WTC11 (cell line): ENCODE measurements at regions not wholly inside any gene's neighbourhood (a gene's known extent, or its start where the extent isn't known, plus 50 kb on each side); places are given as distances from the start of the nearest gene placed in this dataset.

ENCODE experiments used
- ATAC-seq: fragments of 200-7000 bp; cut with Tn5 transposase; 2 replicates; pipeline ENCODE4 v1.10.0; 2021; ENCODE audit warnings: mild to moderate bottlenecking, moderate library complexity
- CTCF ChIA-PET: fragments of 300-600 bp; sonication (Branson Sonifier 250); formaldehyde crosslinking; loops from one replicate; lab custom pipeline; 2021; ENCODE audit warnings: antibody characterized with exemption; lab: Charles Lee
- POLR2A ChIA-PET: fragments of 350-600 bp; sonication (Branson Sonifier 250); formaldehyde crosslinking; loops from one replicate; lab custom pipeline; 2021; ENCODE audit warnings: antibody characterized with exemption; lab: Charles Lee
- DNase-seq: peaks from one replicate; pipeline ENCODE4 v3.0.0; 2021; ENCODE audit warnings: low spot score
- H3K27ac Mint-ChIP-seq: 2 replicates; pipeline ENCODE4 v1.8.0; 2021; ENCODE audit warnings: mixed read lengths
- H3K27me3 Mint-ChIP-seq: 2 replicates; pipeline ENCODE4 v1.8.0; 2021; ENCODE audit warnings: low read depth, mild to moderate bottlenecking, moderate library complexity, mixed read lengths
- H3K36me3 Mint-ChIP-seq: 2 replicates; pipeline ENCODE4 v1.8.0; 2021; ENCODE audit warnings: mixed read lengths
- H3K4me1 Mint-ChIP-seq: 2 replicates; pipeline ENCODE4 v1.8.0; 2022; ENCODE audit warnings: mixed read lengths
- H3K4me3 Mint-ChIP-seq: 2 replicates; pipeline ENCODE4 v1.8.0; 2021; ENCODE audit warnings: mild to moderate bottlenecking, moderate library complexity, mixed read lengths
- H3K9me3 Mint-ChIP-seq: 2 replicates; pipeline ENCODE4 v1.8.0; 2021; ENCODE audit warnings: mixed read lengths
- CBFB ChIP-seq: sonication (generic); formaldehyde crosslinking; IDR thresholded peaks from 2 replicates; pipeline ENCODE4 v1.8.1; 2022; ENCODE audit warnings: mild to moderate bottlenecking, low read depth, missing genetic modification reagents
- CDX4 ChIP-seq: fragments of 250-450 bp; sonication (Bioruptor Pico); IDR thresholded peaks from 2 replicates; pipeline ENCODE4 v1.9.0; 2021; ENCODE audit warnings: moderate library complexity, mild to moderate bottlenecking, inconsistent platforms, borderline replicate concordance
- ESRRA ChIP-seq: sonication (generic); formaldehyde crosslinking; IDR thresholded peaks from 2 replicates; pipeline ENCODE4 v1.8.1; 2022; ENCODE audit warnings: mild to moderate bottlenecking, missing genetic modification reagents, borderline replicate concordance
- FOXK1 ChIP-seq: sonication (generic); formaldehyde crosslinking; IDR thresholded peaks from 2 replicates; pipeline ENCODE4 v1.8.0; 2022; ENCODE audit warnings: mild to moderate bottlenecking, moderate library complexity, missing genetic modification reagents
- IRF2 ChIP-seq: sonication (generic); formaldehyde crosslinking; IDR thresholded peaks from 2 replicates; pipeline ENCODE4 v1.8.0; 2022; ENCODE audit warnings: low read depth, missing genetic modification reagents, borderline replicate concordance
- JAZF1 ChIP-seq: fragments of 250-450 bp; sonication (Bioruptor Pico); IDR thresholded peaks from 2 replicates; pipeline ENCODE4 v1.9.0; 2021; ENCODE audit warnings: moderate library complexity, mild to moderate bottlenecking, inconsistent platforms
- NR1H2 ChIP-seq: sonication (generic); formaldehyde crosslinking; IDR thresholded peaks from 2 replicates; pipeline ENCODE4 v1.9.0; 2021; ENCODE audit warnings: mild to moderate bottlenecking, moderate library complexity, missing genetic modification reagents
- NR3C1 ChIP-seq: sonication (generic); formaldehyde crosslinking; conservative IDR thresholded peaks from 2 replicates; pipeline ENCODE4 v1.8.1; 2023; ENCODE audit warnings: low read depth, mild to moderate bottlenecking, missing genetic modification reagents
- PRRX2 ChIP-seq: fragments of 250-450 bp; sonication (Bioruptor Pico); IDR thresholded peaks from 2 replicates; pipeline ENCODE4 v1.8.0; 2021; ENCODE audit warnings: mild to moderate bottlenecking
- TCF7 ChIP-seq: sonication (generic); formaldehyde crosslinking; IDR thresholded peaks from 2 replicates; pipeline ENCODE4 v1.8.0; 2022; ENCODE audit warnings: mild to moderate bottlenecking, low read depth, missing genetic modification reagents, moderate library complexity
- TEAD1 ChIP-seq: sonication (generic); formaldehyde crosslinking; IDR thresholded peaks from 2 replicates; pipeline ENCODE4 v1.8.0; 2022; ENCODE audit warnings: mild to moderate bottlenecking, missing genetic modification reagents
- TP53 ChIP-seq: sonication (generic); formaldehyde crosslinking; IDR thresholded peaks from 2 replicates; pipeline ENCODE4 v1.8.1; 2023; ENCODE audit warnings: mild to moderate bottlenecking, missing genetic modification reagents
- ZBTB21 ChIP-seq: sonication (generic); formaldehyde crosslinking; IDR thresholded peaks from 2 replicates; pipeline ENCODE4 v1.8.1; 2023; ENCODE audit warnings: mild to moderate bottlenecking, missing genetic modification reagents, borderline replicate concordance
- ZNF425 ChIP-seq: fragments of 250-450 bp; sonication (Bioruptor Pico); conservative IDR thresholded peaks from 2 replicates; pipeline ENCODE4 v1.9.0; 2021; ENCODE audit warnings: mild to moderate bottlenecking
- ZNF671 ChIP-seq: fragments of 250-450 bp; sonication (Bioruptor Pico); IDR thresholded peaks from 2 replicates; pipeline ENCODE4 v1.8.0; 2021; ENCODE audit warnings: mild to moderate bottlenecking
- TF ChIP-seq, protein P1 (sequence below): sonication (generic); formaldehyde crosslinking; IDR thresholded peaks from 2 replicates; pipeline ENCODE4 v1.8.1; 2023; ENCODE audit warnings: mild to moderate bottlenecking, missing genetic modification reagents
- TF ChIP-seq, protein P2 (sequence below): sonication (generic); formaldehyde crosslinking; IDR thresholded peaks from 2 replicates; pipeline ENCODE4 v1.8.1; 2023; ENCODE audit warnings: mild to moderate bottlenecking, missing genetic modification reagents, borderline replicate concordance

DNA sequence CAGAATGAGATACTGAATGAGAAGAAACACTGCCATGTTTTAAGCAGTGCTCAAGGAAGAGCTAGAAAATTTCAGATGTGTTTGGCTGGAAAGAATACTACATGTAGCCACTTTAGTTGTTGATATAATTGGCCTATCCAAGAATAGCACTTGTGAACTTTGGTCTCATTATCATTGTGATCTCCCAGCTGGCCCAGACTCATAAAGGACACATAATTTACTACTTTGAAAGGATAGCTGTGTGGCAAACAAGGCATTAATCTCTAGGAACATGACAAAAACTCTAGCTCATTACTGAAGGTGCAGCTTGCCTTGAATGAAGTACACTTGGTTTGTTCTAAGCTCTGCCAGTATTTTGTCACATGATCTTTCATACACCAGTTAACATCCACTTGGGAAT is 356.3 kb downstream of the CSNK1G3 start (continued):
- TF ChIP-seq TCF7 (CRISPR knock-in tag): no peak

DNA sequence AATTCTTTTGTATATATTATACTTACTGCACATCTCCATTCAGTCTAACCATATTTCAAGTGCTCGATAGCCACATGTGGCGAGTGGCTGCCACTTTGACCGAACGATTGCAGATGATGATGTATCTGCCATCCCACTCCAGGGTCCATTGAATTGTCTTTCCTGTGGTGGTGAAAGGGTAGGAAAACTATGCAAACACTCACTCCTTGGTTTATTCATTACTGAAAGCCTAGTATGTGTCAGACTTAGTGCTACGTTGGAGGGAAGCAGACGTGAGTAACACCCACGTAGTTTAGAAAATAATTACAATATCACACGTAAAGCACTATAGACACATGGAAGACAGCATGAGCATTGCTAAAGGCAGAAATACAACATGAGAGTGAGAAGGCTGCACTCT is 353.7 kb downstream of the CSNK1G3 start:
- CTCF ChIA-PET: no interaction called here
- H3K4me1 Mint-ChIP-seq: no peaks in the 10 kb centered on the region
- ATAC-seq (no peak), DNase-seq (no peak)
- H3K36me3 Mint-ChIP-seq: no peaks in the 10 kb centered on the region
- no peak for TF ChIP-seq TEAD1 (CRISPR knock-in tag)
- POLR2A ChIA-PET: no interaction called here
- H3K4me3 Mint-ChIP-seq: no peak overlapping the region
- H3K27ac Mint-ChIP-seq: no peak overlapping the region
- no peaks in the 10 kb centered on the region for H3K27me3 Mint-ChIP-seq
- peaks cover 8% of the 10 kb centered on the region for H3K9me3 Mint-ChIP-seq

DNA sequence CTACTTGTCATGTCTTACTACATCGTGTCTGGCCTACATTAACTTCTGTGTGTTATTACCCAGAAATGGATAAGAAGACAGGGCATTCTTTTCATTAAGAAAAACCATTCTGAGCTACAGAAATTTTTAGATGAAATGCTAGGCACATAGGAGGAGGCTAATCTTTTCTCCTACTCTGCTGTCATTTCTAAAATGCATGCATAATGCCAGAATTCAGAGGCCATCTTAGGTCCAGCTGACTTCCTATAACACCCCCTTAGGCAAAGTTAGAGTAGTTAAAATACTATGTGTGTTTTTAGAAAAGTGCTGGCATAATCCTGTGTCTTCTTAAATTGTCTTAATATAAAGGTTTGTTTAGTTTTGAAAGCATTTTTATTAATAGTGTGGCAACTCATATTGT is 352.6 kb downstream of the CSNK1G3 start:
- peaks cover 9% of the 10 kb centered on the region for H3K9me3 Mint-ChIP-seq
- H3K4me1 Mint-ChIP-seq: no peaks in the 10 kb centered on the region
- H3K4me3 Mint-ChIP-seq: no peak overlapping the region
- CTCF ChIA-PET: no interaction called here
- H3K36me3 Mint-ChIP-seq: no peaks in the 10 kb centered on the region
- no peaks in the 10 kb centered on the region for H3K27me3 Mint-ChIP-seq
- no peak for DNase-seq
- no peak overlapping the region for H3K27ac Mint-ChIP-seq
- no peak for TF ChIP-seq ESRRA (CRISPR knock-in tag)
- TF ChIP-seq ZBTB21: no peak
- TF ChIP-seq CDX4 (CRISPR knock-in tag): no peak
- TF ChIP-seq PRRX2 (CRISPR knock-in tag): no peak
- no peak for TF ChIP-seq CBFB (CRISPR knock-in tag)
- TF ChIP-seq, all 79 proteins: peak for 0
- ATAC-seq: no peak
- POLR2A ChIA-PET: no interaction called here

DNA sequence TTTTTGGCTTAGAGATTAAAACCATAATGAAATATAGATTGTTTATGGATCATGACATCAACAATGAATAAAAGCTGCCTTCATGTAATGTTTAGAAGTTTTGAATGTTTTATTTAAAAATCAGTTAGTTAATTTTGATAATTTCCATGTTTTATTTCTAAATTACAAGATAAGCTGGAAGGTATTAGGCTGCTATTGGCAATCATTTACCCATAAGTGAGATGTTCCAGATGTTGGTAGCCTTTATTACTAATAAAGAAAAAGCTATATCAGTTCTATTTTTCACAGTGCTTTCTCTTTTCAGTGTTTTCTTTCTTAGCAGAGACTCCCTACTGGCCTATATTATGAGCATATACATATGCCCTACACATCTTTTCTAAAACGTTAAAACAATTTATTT is 347.0 kb downstream of the CSNK1G3 start:
- TF ChIP-seq, protein P1, sequence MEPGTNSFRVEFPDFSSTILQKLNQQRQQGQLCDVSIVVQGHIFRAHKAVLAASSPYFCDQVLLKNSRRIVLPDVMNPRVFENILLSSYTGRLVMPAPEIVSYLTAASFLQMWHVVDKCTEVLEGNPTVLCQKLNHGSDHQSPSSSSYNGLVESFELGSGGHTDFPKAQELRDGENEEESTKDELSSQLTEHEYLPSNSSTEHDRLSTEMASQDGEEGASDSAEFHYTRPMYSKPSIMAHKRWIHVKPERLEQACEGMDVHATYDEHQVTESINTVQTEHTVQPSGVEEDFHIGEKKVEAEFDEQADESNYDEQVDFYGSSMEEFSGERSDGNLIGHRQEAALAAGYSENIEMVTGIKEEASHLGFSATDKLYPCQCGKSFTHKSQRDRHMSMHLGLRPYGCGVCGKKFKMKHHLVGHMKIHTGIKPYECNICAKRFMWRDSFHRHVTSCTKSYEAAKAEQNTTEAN: no peak
- TF ChIP-seq, protein P2, sequence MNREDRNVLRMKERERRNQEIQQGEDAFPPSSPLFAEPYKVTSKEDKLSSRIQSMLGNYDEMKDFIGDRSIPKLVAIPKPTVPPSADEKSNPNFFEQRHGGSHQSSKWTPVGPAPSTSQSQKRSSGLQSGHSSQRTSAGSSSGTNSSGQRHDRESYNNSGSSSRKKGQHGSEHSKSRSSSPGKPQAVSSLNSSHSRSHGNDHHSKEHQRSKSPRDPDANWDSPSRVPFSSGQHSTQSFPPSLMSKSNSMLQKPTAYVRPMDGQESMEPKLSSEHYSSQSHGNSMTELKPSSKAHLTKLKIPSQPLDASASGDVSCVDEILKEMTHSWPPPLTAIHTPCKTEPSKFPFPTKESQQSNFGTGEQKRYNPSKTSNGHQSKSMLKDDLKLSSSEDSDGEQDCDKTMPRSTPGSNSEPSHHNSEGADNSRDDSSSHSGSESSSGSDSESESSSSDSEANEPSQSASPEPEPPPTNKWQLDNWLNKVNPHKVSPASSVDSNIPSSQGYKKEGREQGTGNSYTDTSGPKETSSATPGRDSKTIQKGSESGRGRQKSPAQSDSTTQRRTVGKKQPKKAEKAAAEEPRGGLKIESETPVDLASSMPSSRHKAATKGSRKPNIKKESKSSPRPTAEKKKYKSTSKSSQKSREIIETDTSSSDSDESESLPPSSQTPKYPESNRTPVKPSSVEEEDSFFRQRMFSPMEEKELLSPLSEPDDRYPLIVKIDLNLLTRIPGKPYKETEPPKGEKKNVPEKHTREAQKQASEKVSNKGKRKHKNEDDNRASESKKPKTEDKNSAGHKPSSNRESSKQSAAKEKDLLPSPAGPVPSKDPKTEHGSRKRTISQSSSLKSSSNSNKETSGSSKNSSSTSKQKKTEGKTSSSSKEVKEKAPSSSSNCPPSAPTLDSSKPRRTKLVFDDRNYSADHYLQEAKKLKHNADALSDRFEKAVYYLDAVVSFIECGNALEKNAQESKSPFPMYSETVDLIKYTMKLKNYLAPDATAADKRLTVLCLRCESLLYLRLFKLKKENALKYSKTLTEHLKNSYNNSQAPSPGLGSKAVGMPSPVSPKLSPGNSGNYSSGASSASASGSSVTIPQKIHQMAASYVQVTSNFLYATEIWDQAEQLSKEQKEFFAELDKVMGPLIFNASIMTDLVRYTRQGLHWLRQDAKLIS (CRISPR knock-in tag): no peak
- TF ChIP-seq CBFB (CRISPR knock-in tag) (no peak), ZNF671 (CRISPR knock-in tag) (no peak), IRF2 (CRISPR knock-in tag) (no peak), FOXK1 (CRISPR knock-in tag) (no peak), TP53 (no peak), ZNF425 (CRISPR knock-in tag) (no peak), JAZF1 (CRISPR knock-in tag) (no peak), NR3C1 (no peak), NR1H2 (CRISPR knock-in tag) (no peak)
- H3K27me3 Mint-ChIP-seq: no peaks in the 10 kb centered on the region
- ATAC-seq (no peak), DNase-seq (no peak)
- no peaks in the 10 kb centered on the region for H3K36me3 Mint-ChIP-seq
- H3K4me3 Mint-ChIP-seq: no peak overlapping the region
- no peaks in the 10 kb centered on the region for H3K4me1 Mint-ChIP-seq
- H3K9me3 Mint-ChIP-seq: peaks cover 6% of the 10 kb centered on the region
- ChIA-PET POLR2A (no interaction called here), CTCF (no interaction called here)
- no peak overlapping the region for H3K27ac Mint-ChIP-seq
